CD4-positive, alpha-beta T cell (primary cell): ENCODE measurements at regions not wholly inside any gene's neighbourhood (a gene's known extent, or its start where the extent isn't known, plus 50 kb on each side); places are given as distances from the start of the nearest gene placed in this dataset.

ENCODE experiments used
- ATAC-seq: fragments of 200-7000 bp; cut with Tn5 transposase; one replicate; pipeline ENCODE4 v1.10.0; 2022; ENCODE audit warnings: mild to moderate bottlenecking; ENCODE audit not compliant: poor library complexity
- CTCF ChIA-PET: fragments of 350-600 bp; sonication (Branson Sonifier 250); formaldehyde crosslinking; loops from one replicate; lab custom pipeline; 2021; ENCODE audit warnings: antibody characterized with exemption, inconsistent platforms; lab: Charles Lee
- POLR2A ChIA-PET: fragments of 350-600 bp; sonication (Branson Sonifier 250); formaldehyde crosslinking; loops from one replicate; lab custom pipeline; 2021; ENCODE audit warnings: antibody characterized with exemption, inconsistent platforms; lab: Charles Lee
- DNase-seq, 14 experiments: peaks; one replicate each; pipeline ENCODE4 v3.0.0-alpha.2; 2013 to 2020; ENCODE audit warnings: mixed read lengths in 2 of 14
- H3K27ac ChIP-seq, 2 donors: one replicate each; pipeline versions ENCODE4 v1.5.1 to v1.7.0; 2013; ENCODE audit warnings: low read length in 2 of 2, low read depth in 1 of 2, mild to moderate bottlenecking in 1 of 2
- H3K27me3 ChIP-seq, 2 experiments: 1 replicate in 1 of 2; 2 replicates in 1 of 2; pipeline versions ENCODE4 v1.6.1 to v1.7.0; 2013; ENCODE audit warnings: low read length in 2 of 2, control low read depth in 1 of 2, mild to moderate bottlenecking in 1 of 2, moderate library complexity in 1 of 2; ENCODE audit not compliant: insufficient read depth in 2 of 2, control insufficient read depth in 1 of 2
- H3K36me3 ChIP-seq: one replicate; pipeline ENCODE4 v1.6.1; 2013; ENCODE audit warnings: low read length, control low read depth; ENCODE audit not compliant: insufficient read depth
- H3K4me1 ChIP-seq: one replicate; pipeline ENCODE4 v1.6.1; 2013; ENCODE audit warnings: low read length, control low read depth; ENCODE audit not compliant: insufficient read depth
- H3K4me3 ChIP-seq: one replicate; pipeline ENCODE4 v1.5.1; 2013; ENCODE audit warnings: mild to moderate bottlenecking, low read length, moderate library complexity
- H3K9me3 ChIP-seq, 2 experiments: 1 replicate in 1 of 2; 2 replicates in 1 of 2; pipeline versions ENCODE4 v1.6.1 to v1.7.0; 2013; ENCODE audit warnings: low read length in 2 of 2, mild to moderate bottlenecking in 2 of 2, control low read depth in 1 of 2, moderate library complexity in 1 of 2; ENCODE audit not compliant: control insufficient read depth in 1 of 2, insufficient read depth in 1 of 2
- H3K27ac Mint-ChIP-seq: one replicate; pipeline ENCODE4 v1.8.0; 2020; ENCODE audit warnings: mixed read lengths
- H3K27me3 Mint-ChIP-seq: one replicate; pipeline ENCODE4 v1.8.0; 2021; ENCODE audit warnings: mixed read lengths
- H3K36me3 Mint-ChIP-seq: one replicate; pipeline ENCODE4 v1.8.0; 2021; ENCODE audit warnings: low read depth, mixed read lengths
- H3K4me1 Mint-ChIP-seq: one replicate; pipeline ENCODE4 v1.8.0; 2021; ENCODE audit warnings: low read depth, mixed read lengths
- H3K4me3 Mint-ChIP-seq: one replicate; pipeline ENCODE4 v1.8.0; 2020; ENCODE audit warnings: mild to moderate bottlenecking, mixed read lengths
- H3K9me3 Mint-ChIP-seq: one replicate; pipeline ENCODE4 v1.8.0; 2020; ENCODE audit warnings: mixed read lengths
- intact Hi-C, 2 experiments: fragments of 100-400 bp; cut with DNase I in 1 of 2; cut with micrococcal nuclease in 1 of 2; formaldehyde crosslinking; loops; one replicate each; pipeline versions ENCODE4 v1.15.1 to v1.9.0; 2023 to 2025; cut with DNase I, micrococcal nuclease
- TF ChIP-seq, protein P1 (sequence below): fragments of 200-600 bp; IDR thresholded peaks from one replicate; pipeline ENCODE4 v1.8.0; 2022; ENCODE audit warnings: antibody characterized with exemption, mild to moderate bottlenecking

DNA sequence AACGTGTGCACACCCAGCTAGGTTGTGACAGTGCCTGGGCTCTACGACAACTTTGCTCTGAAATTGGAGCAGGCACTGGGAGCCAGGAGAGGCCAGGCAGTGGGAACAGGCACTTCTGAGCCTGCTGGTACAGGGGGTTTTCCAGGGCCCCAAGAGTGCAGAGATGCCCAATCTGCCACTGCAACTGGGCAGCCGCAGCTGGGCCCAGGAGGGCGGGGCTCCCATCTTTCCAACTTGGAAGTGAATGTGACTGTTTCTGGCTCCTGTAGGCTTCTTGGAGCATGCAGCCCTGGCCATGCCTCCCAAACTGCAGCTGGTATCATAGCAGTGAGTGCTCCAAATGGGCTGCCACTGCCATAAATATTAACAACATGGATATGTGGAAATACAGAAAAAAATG is 465.1 kb upstream of the PABPC4L start:
- ATAC-seq (no peak), DNase-seq (no peak)
- no peak overlapping the region for H3K27ac Mint-ChIP-seq
- no peaks in the 10 kb centered on the region for H3K27me3 Mint-ChIP-seq
- H3K9me3 Mint-ChIP-seq: no peaks in the 10 kb centered on the region
- no peak overlapping the region for H3K4me3 ChIP-seq
- ChIA-PET POLR2A (no interaction called here), CTCF (no interaction called here)
- H3K36me3 Mint-ChIP-seq: no peaks in the 10 kb centered on the region
- no peaks in the 10 kb centered on the region for H3K36me3 ChIP-seq
- TF ChIP-seq, protein P1, sequence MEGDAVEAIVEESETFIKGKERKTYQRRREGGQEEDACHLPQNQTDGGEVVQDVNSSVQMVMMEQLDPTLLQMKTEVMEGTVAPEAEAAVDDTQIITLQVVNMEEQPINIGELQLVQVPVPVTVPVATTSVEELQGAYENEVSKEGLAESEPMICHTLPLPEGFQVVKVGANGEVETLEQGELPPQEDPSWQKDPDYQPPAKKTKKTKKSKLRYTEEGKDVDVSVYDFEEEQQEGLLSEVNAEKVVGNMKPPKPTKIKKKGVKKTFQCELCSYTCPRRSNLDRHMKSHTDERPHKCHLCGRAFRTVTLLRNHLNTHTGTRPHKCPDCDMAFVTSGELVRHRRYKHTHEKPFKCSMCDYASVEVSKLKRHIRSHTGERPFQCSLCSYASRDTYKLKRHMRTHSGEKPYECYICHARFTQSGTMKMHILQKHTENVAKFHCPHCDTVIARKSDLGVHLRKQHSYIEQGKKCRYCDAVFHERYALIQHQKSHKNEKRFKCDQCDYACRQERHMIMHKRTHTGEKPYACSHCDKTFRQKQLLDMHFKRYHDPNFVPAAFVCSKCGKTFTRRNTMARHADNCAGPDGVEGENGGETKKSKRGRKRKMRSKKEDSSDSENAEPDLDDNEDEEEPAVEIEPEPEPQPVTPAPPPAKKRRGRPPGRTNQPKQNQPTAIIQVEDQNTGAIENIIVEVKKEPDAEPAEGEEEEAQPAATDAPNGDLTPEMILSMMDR: no peak
- H3K27me3 ChIP-seq: no peaks in the 10 kb centered on the region
- H3K4me1 ChIP-seq: no peaks in the 10 kb centered on the region
- no peak overlapping the region for H3K27ac ChIP-seq
- intact Hi-C loops: no loop called here
- H3K9me3 ChIP-seq: peaks cover 0 to 21% of the 10 kb centered on the region in 2 experiments
- H3K4me3 Mint-ChIP-seq: no peak overlapping the region
- H3K4me1 Mint-ChIP-seq: no peaks in the 10 kb centered on the region

- Mint-ChIP-seq H3K36me3 (no peaks in the 10 kb centered on the region), H3K27ac (no peak overlapping the region), H3K27me3 (no peaks in the 10 kb centered on the region), H3K4me1 (no peaks in the 10 kb centered on the region), H3K9me3 (no peaks in the 10 kb centered on the region), H3K4me3 (no peak overlapping the region)
- Histone ChIP-seq H3K27me3 (no peaks in the 10 kb centered on the region), H3K9me3 (peaks cover 0 to 21% of the 10 kb centered on the region in 2 experiments), H3K27ac (no peak overlapping the region), H3K4me3 (no peak overlapping the region), H3K36me3 (no peaks in the 10 kb centered on the region), H3K4me1 (no peaks in the 10 kb centered on the region)
- intact Hi-C loops: no loop called here
- DNase-seq: no peak
- ChIA-PET POLR2A (no interaction called here), CTCF (no interaction called here)
- no peak for ATAC-seq
- TF ChIP-seq, protein P1: no peak
These were observed 463.8 kb upstream of the PABPC4L start for GRCh38 chr4:134665429-134665828.

GRCh38 chr4:134663742-134664141 is 462.2 kb upstream of the PABPC4L start:
- H3K27ac ChIP-seq: no peak overlapping the region
- no peak overlapping the region for H3K4me3 Mint-ChIP-seq
- ATAC-seq (no peak), DNase-seq (no peak)
- H3K27me3 ChIP-seq: no peaks in the 10 kb centered on the region
- H3K36me3 ChIP-seq: no peaks in the 10 kb centered on the region
- CTCF ChIA-PET: no interaction called here
- peaks cover 0 to 21% of the 10 kb centered on the region in 2 experiments for H3K9me3 ChIP-seq
- intact Hi-C loops: no loop called here
- TF ChIP-seq, protein P1: no peak
- no peak overlapping the region for H3K27ac Mint-ChIP-seq
- no peaks in the 10 kb centered on the region for H3K9me3 Mint-ChIP-seq
- no peaks in the 10 kb centered on the region for H3K27me3 Mint-ChIP-seq
- POLR2A ChIA-PET: no interaction called here
- no peaks in the 10 kb centered on the region for H3K4me1 ChIP-seq
- H3K4me3 ChIP-seq: no peak overlapping the region
- no peaks in the 10 kb centered on the region for H3K36me3 Mint-ChIP-seq
- H3K4me1 Mint-ChIP-seq: no peaks in the 10 kb centered on the region
